Keratinocyte (primary cell): ENCODE measurements at regions not wholly inside any gene's neighbourhood (a gene's known extent, or its start where the extent isn't known, plus 50 kb on each side); places are given as distances from the start of the nearest gene placed in this dataset.

Experiments used
- CTCF ChIP-seq, 3 experiments: IDR thresholded peaks in 1 of 3; conservative IDR thresholded peaks in 1 of 3; optimal IDR thresholded peaks in 1 of 3; 2 replicates in 2 of 3; 3 replicates in 1 of 3; pipeline versions ENCODE3 to v1.5.1; 2011; ENCODE audit warnings: low read length in 3 of 3, mild to moderate bottlenecking in 3 of 3, moderate library complexity in 2 of 3, control low read depth in 1 of 3, inconsistent platforms in 1 of 3; ENCODE audit not compliant: insufficient read depth in 2 of 3; ENCODE audit errors: extremely low read depth in 1 of 3
- EZH2 ChIP-seq: IDR thresholded peaks from one replicate; pipeline ENCODE4 v1.6.1; 2012; ENCODE audit warnings: inconsistent platforms, mild to moderate bottlenecking, low read length, moderate library complexity

GRCh38 chr7:69260023-69260422 lies 338.3 kb upstream of the AUTS2 start:
- TF ChIP-seq CTCF (optimal IDR thresholded peaks at IDR 0.05 in 1 of 3, IDR thresholded peaks at IDR 0.05 in 1 of 3, conservative IDR thresholded peaks at IDR 0.05 in 1 of 3; ENCODE audit: extremely low read depth in 1 of 3, insufficient read depth in 2 of 3, low read length in 3 of 3) (no peak), EZH2 (no peak)
